ENCODE measurements at regions not wholly inside any gene's neighbourhood (a gene's known extent, or its start where the extent isn't known, plus 50 kb on each side); places are given as distances from the start of the nearest gene placed in this dataset.

DNA sequence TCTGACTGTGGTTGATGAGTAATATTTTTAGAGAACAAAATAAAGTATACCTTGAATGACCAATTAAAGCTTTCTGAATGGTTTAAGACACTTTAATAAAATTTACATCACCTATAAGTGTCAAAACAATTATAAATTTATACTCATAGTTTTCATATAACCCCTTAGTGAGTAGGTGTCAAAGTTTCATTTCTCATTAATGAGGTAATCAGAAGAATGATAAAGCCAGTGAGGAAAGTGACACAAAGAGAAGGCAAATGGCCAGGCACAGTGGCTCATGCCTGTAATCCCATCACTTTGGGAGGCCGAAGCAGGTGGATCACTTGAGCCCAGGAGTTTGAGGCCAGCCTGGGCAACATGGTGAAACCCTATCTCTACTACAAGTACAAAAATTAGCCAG, 60.8 kb upstream of the CTLA4 start:
- Mint-ChIP-seq H3K4me3 (no peak overlapping the region), H3K27me3 (peaks cover 24% of the 10 kb centered on the region), H3K36me3 (no peaks in the 10 kb centered on the region), H3K27ac (no peak overlapping the region), H3K9me3 (peaks cover 13% of the 10 kb centered on the region), H3K4me1 (peaks cover 5% of the 10 kb centered on the region)
- ATAC-seq (ENCODE audit: low read depth) (no peak), DNase-seq (ENCODE audit: low spot score in 2 of 2) (no peak)

- H3K4me1 Mint-ChIP-seq, result peaks cover 5% of the 10 kb centered on the region
- DNase-seq (ENCODE audit: low spot score in 2 of 2) (no peak), ATAC-seq (ENCODE audit: low read depth) (no peak)
- no peak overlapping the region for H3K27ac Mint-ChIP-seq
- H3K9me3 Mint-ChIP-seq, result peaks cover 12% of the 10 kb centered on the region
- peaks cover 22% of the 10 kb centered on the region for H3K27me3 Mint-ChIP-seq
- H3K36me3 Mint-ChIP-seq, result no peaks in the 10 kb centered on the region
- H3K4me3 Mint-ChIP-seq, result no peak overlapping the region
These were observed 59.4 kb upstream of the CTLA4 start for GRCh38 chr2:203808046-203808750.

GRCh38 chr2:203809084-203809521, 58.5 kb upstream of the CTLA4 start:
- H3K4me3 Mint-ChIP-seq, result no peak overlapping the region
- H3K36me3 Mint-ChIP-seq, result no peaks in the 10 kb centered on the region
- DNase-seq (ENCODE audit: low spot score in 2 of 2) (no peak), ATAC-seq (ENCODE audit: low read depth) (no peak)
- H3K9me3 Mint-ChIP-seq, result peaks cover 12% of the 10 kb centered on the region
- peaks cover 20% of the 10 kb centered on the region for H3K27me3 Mint-ChIP-seq
- H3K4me1 Mint-ChIP-seq, result peaks cover 5% of the 10 kb centered on the region
- no peak overlapping the region for H3K27ac Mint-ChIP-seq

- Mint-ChIP-seq H3K4me1 (peaks cover 5% of the 10 kb centered on the region), H3K36me3 (no peaks in the 10 kb centered on the region)
These were observed 57.5 kb upstream of the CTLA4 start for GRCh38 chr2:203809991-203810510.

GRCh38 chr2:203811491-203812221, 55.9 kb upstream of the CTLA4 start:
- Mint-ChIP-seq H3K36me3 (no peaks in the 10 kb centered on the region), H3K9me3 (peaks cover 2% of the 10 kb centered on the region), H3K4me1 (peaks cover 8% of the 10 kb centered on the region), H3K27ac (no peak overlapping the region), H3K27me3 (peaks cover 19% of the 10 kb centered on the region), H3K4me3 (no peak overlapping the region)
- ATAC-seq (ENCODE audit: low read depth) (no peak), DNase-seq (ENCODE audit: low spot score in 2 of 2) (no peak)

More at GRCh38 chr2:203809991-203810510, 57.5 kb upstream of the CTLA4 start:
- no peak for DNase-seq (ENCODE audit: low spot score in 2 of 2)
- no peak for ATAC-seq (ENCODE audit: low read depth)
- Mint-ChIP-seq H3K27me3 (peaks cover 20% of the 10 kb centered on the region), H3K27ac (no peak overlapping the region), H3K4me3 (no peak overlapping the region), H3K9me3 (peaks cover 8% of the 10 kb centered on the region)

DNA sequence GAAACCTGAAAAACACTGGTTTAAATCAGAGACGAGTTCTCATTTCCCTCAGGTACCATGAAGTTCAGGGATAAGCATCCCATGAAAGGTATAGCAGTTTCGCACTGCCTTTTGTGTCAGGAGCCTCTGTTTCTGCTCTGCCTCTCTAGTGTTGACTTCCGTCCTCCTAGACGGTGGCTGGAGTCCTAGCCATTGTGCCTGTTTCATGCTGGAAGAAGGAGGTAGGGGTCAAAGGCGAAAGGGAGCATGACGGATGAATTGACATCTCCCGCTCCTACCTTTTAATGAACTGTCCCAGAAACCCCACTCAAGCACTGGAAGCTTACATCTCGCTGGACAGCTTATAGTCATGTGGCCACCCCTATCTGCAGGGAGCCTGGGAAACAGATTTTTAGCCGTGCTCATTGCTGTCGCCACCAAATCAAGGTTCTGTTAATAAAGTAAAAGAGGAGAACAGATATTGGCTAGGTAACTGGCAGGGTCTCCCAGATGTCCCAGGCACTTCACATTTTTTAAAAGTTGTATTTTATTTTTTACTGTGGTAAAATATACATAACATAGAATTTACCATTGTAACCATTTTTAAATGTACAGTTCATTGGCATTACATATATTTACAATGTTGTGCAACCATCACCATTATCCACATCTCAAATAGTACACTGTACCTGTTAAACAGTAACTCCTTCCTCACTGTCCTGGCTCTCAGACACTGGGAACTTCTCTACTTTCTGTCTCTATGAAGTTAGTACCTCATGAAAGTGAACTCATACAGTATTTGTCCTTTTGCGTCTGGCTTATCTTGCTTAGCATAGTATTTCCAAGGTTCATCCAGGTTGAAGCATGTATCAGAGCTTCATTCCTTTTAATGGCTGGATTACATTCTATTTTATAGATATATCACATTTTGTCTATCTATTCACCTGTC, 55.0 kb upstream of the CTLA4 start:
- ATAC-seq (ENCODE audit: low read depth) (no peak), DNase-seq (ENCODE audit: low spot score in 2 of 2) (no peak)
- H3K4me1 Mint-ChIP-seq, result peaks cover 8% of the 10 kb centered on the region
- no peaks in the 10 kb centered on the region for H3K9me3 Mint-ChIP-seq
- H3K4me3 Mint-ChIP-seq, result no peak overlapping the region
- H3K36me3 Mint-ChIP-seq, result no peaks in the 10 kb centered on the region
- H3K27ac Mint-ChIP-seq, result no peak overlapping the region
- H3K27me3 Mint-ChIP-seq, result peaks cover 23% of the 10 kb centered on the region

DNA sequence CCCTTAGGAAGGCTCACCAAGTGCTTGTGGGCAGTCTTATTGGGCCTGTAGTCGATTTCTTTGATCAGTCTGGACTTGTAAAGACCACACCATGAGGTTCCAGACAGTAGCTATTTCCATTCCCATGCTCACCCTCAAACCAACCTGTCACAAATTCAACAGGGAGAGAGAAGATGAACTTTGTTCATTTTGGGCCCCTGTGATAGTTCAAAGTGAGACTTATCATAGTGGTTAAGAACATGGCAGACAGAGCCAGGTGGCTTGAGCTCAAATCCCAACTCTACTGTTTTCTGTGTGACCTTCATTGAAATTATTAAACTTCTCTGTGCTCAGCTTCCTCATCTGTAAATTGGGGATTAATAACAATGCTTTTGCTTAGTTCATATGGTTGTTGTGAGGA, 53.9 kb upstream of the CTLA4 start:
- H3K36me3 Mint-ChIP-seq, result no peaks in the 10 kb centered on the region
- no peak overlapping the region for H3K27ac Mint-ChIP-seq
- no peaks in the 10 kb centered on the region for H3K9me3 Mint-ChIP-seq
- ATAC-seq (ENCODE audit: low read depth), result no peak
- H3K27me3 Mint-ChIP-seq, result peaks cover 21% of the 10 kb centered on the region
- H3K4me3 Mint-ChIP-seq, result no peak overlapping the region
- peaks cover 8% of the 10 kb centered on the region for H3K4me1 Mint-ChIP-seq
- DNase-seq (ENCODE audit: low spot score in 2 of 2), result no peak

- H3K27me3 Mint-ChIP-seq, result peaks cover 23% of the 10 kb centered on the region
- peaks cover 8% of the 10 kb centered on the region for H3K4me1 Mint-ChIP-seq
- no peaks in the 10 kb centered on the region for H3K9me3 Mint-ChIP-seq
- ATAC-seq (ENCODE audit: low read depth) (peak; percentile 48), DNase-seq (ENCODE audit: low spot score in 2 of 2) (peak in 1 of 2 donors; percentile 2)
- H3K36me3 Mint-ChIP-seq, result no peaks in the 10 kb centered on the region
- H3K4me3 Mint-ChIP-seq, result no peak overlapping the region
- no peak overlapping the region for H3K27ac Mint-ChIP-seq
These were observed 52.7 kb upstream of the CTLA4 start for GRCh38 chr2:203814661-203815540.

GRCh38 chr2:203815541-203815898, 52.1 kb upstream of the CTLA4 start:
- H3K36me3 Mint-ChIP-seq, result no peaks in the 10 kb centered on the region
- peaks cover 8% of the 10 kb centered on the region for H3K4me1 Mint-ChIP-seq
- no peak for DNase-seq (ENCODE audit: low spot score in 2 of 2)
- H3K27ac Mint-ChIP-seq, result no peak overlapping the region
- ATAC-seq (ENCODE audit: low read depth), result no peak
- H3K9me3 Mint-ChIP-seq, result no peaks in the 10 kb centered on the region
- peaks cover 21% of the 10 kb centered on the region for H3K27me3 Mint-ChIP-seq
- H3K4me3 Mint-ChIP-seq, result no peak overlapping the region

DNA sequence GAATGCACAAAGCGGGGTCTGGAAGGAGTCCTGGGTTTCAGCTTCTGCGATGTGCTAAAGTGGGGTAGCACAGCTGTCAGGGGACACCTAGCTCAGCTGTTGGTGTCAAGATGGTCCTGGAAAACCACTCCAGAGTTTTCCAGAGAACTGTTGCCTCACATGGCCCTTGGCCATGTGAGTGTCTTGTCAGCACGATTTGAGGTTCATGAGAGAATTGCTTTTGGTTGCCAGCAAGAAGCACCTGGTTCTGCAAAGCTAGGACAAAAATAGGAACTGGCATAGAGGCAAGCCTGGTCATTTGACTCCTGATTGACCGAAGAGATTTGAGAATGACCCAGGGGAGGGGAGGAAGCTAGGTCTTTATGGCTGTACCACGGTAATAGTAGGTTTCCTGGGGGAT, 50.4 kb upstream of the CTLA4 start:
- H3K4me1 Mint-ChIP-seq, result peaks cover 4% of the 10 kb centered on the region
- H3K27ac Mint-ChIP-seq, result no peak overlapping the region
- DNase-seq (ENCODE audit: low spot score in 2 of 2) (no peak), ATAC-seq (ENCODE audit: low read depth) (no peak)
- peaks cover 16% of the 10 kb centered on the region for H3K27me3 Mint-ChIP-seq
- H3K9me3 Mint-ChIP-seq, result no peaks in the 10 kb centered on the region
- H3K4me3 Mint-ChIP-seq, result no peak overlapping the region
- H3K36me3 Mint-ChIP-seq, result no peaks in the 10 kb centered on the region
